Transverse colon (tissue), 4 donors: ENCODE measurements at regions not wholly inside any gene's neighbourhood (a gene's known extent, or its start where the extent isn't known, plus 50 kb on each side); places are given as distances from the start of the nearest gene placed in this dataset.

ENCODE experiments used
- CTCF ChIP-seq, 5 experiments: fragments of 200-600 bp in 3 of 5; fragments of 450-650 bp in 2 of 5; sonication (generic) in 3 of 5; IDR thresholded peaks; 1 replicate in 2 of 5; 2 replicates in 3 of 5; pipeline ENCODE4 v1.5.1; 2016 to 2017; ENCODE audit warnings: antibody characterized with exemption in 5 of 5, inconsistent platforms in 3 of 5, mild to moderate bottlenecking in 2 of 5, moderate library complexity in 1 of 5
- EP300 ChIP-seq: sonication (generic); formaldehyde crosslinking; IDR thresholded peaks from one replicate; pipeline ENCODE4 v1.6.1; 2017; ENCODE audit warnings: antibody characterized with exemption, low read depth
- POLR2A ChIP-seq: fragments of 450-650 bp; IDR thresholded peaks from one replicate; pipeline ENCODE4 v1.6.1; 2016; ENCODE audit warnings: antibody characterized with exemption, mild to moderate bottlenecking, moderate library complexity
- POLR2AphosphoS5 ChIP-seq, 3 donors: sonication (generic); formaldehyde crosslinking; IDR thresholded peaks; one replicate each; pipeline ENCODE4 v1.6.1; 2016; ENCODE audit warnings: antibody characterized with exemption in 3 of 3

- TF ChIP-seq CTCF (IDR thresholded peaks at IDR 0.05) (no peak), POLR2A (no peak), POLR2AphosphoS5 (IDR thresholded peaks at IDR 0.05) (no peak), EP300 (no peak)
Observed at GRCh38 chr5:176184608-176185132, 53.6 kb upstream of the SIMC1 start.
